Right atrium auricular region (tissue), 2 donors: ENCODE measurements at regions not wholly inside any gene's neighbourhood (a gene's known extent, or its start where the extent isn't known, plus 50 kb on each side); places are given as distances from the start of the nearest gene placed in this dataset.

Source experiments
- DNase-seq: peaks from one replicate; pipeline ENCODE4 v3.0.0-alpha.2; 2019; ENCODE audit warnings: low spot score
- H3K27ac ChIP-seq, 2 donors: fragments of 200-600 bp; sonication (generic); 1 replicate in 1 of 2; 2 replicates in 1 of 2; pipeline ENCODE4 v1.5.1; 2016 to 2019
- H3K27me3 ChIP-seq, 2 donors: fragments of 200-600 bp; sonication (generic); one replicate each; pipeline versions ENCODE4 v1.5.1 to v1.6.0; 2017 to 2019
- H3K36me3 ChIP-seq: fragments of 200-600 bp; sonication (generic); one replicate; pipeline ENCODE4 v1.5.1; 2016
- H3K4me1 ChIP-seq, 2 donors: fragments of 200-600 bp; sonication (generic); one replicate each; pipeline versions ENCODE4 v1.5.1 to v1.6.0; 2017 to 2019
- H3K4me3 ChIP-seq, 2 donors: fragments of 200-600 bp; sonication (generic); 1 replicate in 1 of 2; 2 replicates in 1 of 2; pipeline ENCODE4 v1.5.1; 2017 to 2019; ENCODE audit warnings: mild to moderate bottlenecking in 1 of 2, moderate library complexity in 1 of 2
- H3K9me3 ChIP-seq, 2 donors: fragments of 200-600 bp; sonication (generic); one replicate each; pipeline ENCODE4 v1.5.1; 2019
- TF ChIP-seq, protein P1 (sequence below), 2 donors: fragments of 200-600 bp; sonication (generic); IDR thresholded peaks; one replicate each; pipeline ENCODE4 v1.5.1; 2019; ENCODE audit warnings: antibody characterized with exemption in 2 of 2

DNA sequence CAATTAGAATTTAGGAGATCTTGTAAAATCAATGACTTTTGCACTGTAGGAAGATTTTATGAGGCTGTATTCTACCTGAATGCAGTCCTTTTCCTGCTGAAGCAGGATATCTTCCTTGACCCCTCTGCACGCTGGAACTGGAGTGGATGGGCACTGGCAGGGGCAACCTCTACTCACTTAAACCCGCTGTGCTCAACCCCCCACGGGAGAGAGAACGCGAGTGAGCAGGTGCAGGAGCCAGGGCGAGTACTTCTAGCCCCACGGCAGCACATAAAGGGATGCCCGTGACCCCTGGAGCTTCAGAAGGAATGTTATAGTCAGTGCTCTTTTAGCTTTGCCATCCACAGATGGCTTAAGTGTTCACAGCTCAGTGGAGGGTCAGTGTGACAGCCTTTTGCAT, 1144.8 kb downstream of the EPHA7 start:
- H3K36me3 ChIP-seq, result no peaks in the 10 kb centered on the region
- no peak overlapping the region for H3K4me3 ChIP-seq
- TF ChIP-seq, protein P1, sequence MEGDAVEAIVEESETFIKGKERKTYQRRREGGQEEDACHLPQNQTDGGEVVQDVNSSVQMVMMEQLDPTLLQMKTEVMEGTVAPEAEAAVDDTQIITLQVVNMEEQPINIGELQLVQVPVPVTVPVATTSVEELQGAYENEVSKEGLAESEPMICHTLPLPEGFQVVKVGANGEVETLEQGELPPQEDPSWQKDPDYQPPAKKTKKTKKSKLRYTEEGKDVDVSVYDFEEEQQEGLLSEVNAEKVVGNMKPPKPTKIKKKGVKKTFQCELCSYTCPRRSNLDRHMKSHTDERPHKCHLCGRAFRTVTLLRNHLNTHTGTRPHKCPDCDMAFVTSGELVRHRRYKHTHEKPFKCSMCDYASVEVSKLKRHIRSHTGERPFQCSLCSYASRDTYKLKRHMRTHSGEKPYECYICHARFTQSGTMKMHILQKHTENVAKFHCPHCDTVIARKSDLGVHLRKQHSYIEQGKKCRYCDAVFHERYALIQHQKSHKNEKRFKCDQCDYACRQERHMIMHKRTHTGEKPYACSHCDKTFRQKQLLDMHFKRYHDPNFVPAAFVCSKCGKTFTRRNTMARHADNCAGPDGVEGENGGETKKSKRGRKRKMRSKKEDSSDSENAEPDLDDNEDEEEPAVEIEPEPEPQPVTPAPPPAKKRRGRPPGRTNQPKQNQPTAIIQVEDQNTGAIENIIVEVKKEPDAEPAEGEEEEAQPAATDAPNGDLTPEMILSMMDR (IDR thresholded peaks at IDR 0.05), result no peak
- no peaks in the 10 kb centered on the region for H3K4me1 ChIP-seq
- no peak overlapping the region for H3K27ac ChIP-seq
- DNase-seq, result no peak
- H3K27me3 ChIP-seq, result no peaks in the 10 kb centered on the region
- H3K9me3 ChIP-seq, result no peaks in the 10 kb centered on the region

DNA sequence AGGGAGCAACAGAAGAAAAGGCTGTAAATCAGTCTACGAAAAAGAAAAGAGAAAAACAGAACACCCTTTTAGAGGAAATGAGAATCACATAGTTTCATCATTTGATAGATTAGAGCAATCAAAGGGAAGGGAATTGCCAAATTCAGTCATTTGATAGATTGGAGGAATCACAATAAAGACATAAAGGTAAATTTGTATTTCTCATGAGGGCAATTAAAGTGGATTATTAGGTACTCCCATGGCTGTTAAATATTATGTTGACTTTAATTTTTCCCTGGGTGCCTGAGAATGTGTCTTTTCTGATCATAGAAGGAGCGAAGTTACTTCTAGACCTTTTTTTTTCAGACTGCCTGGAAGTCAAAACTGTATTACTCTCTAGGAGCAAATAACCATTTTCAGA, 1145.7 kb downstream of the EPHA7 start:
- Histone ChIP-seq H3K36me3 (no peaks in the 10 kb centered on the region), H3K9me3 (no peaks in the 10 kb centered on the region), H3K4me3 (no peak overlapping the region), H3K4me1 (no peaks in the 10 kb centered on the region), H3K27me3 (no peaks in the 10 kb centered on the region), H3K27ac (no peak overlapping the region)
- TF ChIP-seq, protein P1 (IDR thresholded peaks at IDR 0.05), result no peak
- no peak for DNase-seq

DNA sequence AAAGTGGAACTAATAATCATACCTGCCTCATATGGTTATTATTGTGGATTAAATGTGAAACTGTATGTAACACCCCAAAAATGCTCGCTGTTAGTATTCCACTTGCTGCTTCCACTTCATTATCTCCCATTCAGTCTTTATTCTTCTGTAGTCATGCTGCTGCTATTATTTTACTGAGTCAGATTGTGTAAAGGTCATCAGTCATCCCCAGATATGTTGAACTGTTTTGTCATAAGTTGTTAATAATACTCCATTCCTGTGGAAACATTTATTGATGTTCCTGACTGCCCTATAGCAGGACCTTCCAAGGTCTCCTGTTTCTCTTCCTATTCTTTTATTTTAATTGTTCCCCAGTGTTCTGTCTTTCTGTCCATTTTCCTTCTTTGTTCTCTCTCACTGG, 1148.3 kb downstream of the EPHA7 start:
- H3K27me3 ChIP-seq, result no peaks in the 10 kb centered on the region
- no peaks in the 10 kb centered on the region for H3K36me3 ChIP-seq
- H3K4me3 ChIP-seq, result no peak overlapping the region
- no peaks in the 10 kb centered on the region for H3K9me3 ChIP-seq
- no peak for DNase-seq
- TF ChIP-seq, protein P1 (IDR thresholded peaks at IDR 0.05), result no peak
- no peaks in the 10 kb centered on the region for H3K4me1 ChIP-seq
- H3K27ac ChIP-seq, result no peak overlapping the region

DNA sequence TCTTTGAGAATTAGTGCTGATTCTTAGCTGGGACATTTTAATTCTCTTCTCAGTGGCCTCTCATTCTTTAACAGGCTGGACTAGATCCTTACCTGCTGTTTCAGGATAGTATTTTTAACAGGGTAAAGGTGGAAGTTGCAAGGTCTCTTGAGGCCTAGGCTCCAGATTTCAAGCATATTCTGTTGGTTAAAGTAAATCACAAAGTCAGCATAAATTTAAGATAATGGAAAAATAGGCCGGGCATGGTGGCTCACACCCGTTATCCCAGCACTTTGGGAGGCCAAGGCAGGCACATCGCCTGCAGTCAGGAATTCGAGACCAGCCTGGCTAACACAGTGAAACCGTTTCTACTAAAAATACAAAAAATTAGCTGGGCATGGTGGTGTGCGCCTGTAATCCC, 1149.0 kb downstream of the EPHA7 start:
- H3K4me3 ChIP-seq, result no peak overlapping the region
- H3K27me3 ChIP-seq, result no peaks in the 10 kb centered on the region
- no peak for DNase-seq
- no peak overlapping the region for H3K27ac ChIP-seq
- no peaks in the 10 kb centered on the region for H3K36me3 ChIP-seq
- TF ChIP-seq, protein P1 (IDR thresholded peaks at IDR 0.05), result no peak
- H3K9me3 ChIP-seq, result no peaks in the 10 kb centered on the region
- no peaks in the 10 kb centered on the region for H3K4me1 ChIP-seq

DNA sequence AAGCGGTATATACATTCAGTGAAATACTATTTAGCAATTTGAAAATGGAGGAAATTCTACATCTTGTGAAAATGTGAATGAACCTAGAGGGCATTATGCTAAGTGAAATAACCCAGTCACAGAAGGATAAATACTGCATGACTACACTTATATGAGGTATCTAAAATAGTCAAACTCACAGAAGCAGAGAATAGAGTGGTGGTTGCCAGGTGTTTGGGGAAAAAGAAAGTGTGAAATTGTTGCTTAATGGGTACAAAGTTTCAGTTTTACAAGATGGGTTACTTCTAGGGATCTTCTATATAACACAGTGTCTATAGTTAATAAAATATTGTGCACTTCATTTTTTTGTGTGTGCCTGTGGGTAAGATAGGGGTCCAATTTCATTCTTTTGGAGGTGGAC, 1152.0 kb downstream of the EPHA7 start:
- no peak for DNase-seq
- H3K4me3 ChIP-seq, result no peak overlapping the region
- H3K36me3 ChIP-seq, result no peaks in the 10 kb centered on the region
- H3K27me3 ChIP-seq, result no peaks in the 10 kb centered on the region
- H3K9me3 ChIP-seq, result no peaks in the 10 kb centered on the region
- TF ChIP-seq, protein P1 (IDR thresholded peaks at IDR 0.05), result no peak
- no peaks in the 10 kb centered on the region for H3K4me1 ChIP-seq
- H3K27ac ChIP-seq, result no peak overlapping the region

DNA sequence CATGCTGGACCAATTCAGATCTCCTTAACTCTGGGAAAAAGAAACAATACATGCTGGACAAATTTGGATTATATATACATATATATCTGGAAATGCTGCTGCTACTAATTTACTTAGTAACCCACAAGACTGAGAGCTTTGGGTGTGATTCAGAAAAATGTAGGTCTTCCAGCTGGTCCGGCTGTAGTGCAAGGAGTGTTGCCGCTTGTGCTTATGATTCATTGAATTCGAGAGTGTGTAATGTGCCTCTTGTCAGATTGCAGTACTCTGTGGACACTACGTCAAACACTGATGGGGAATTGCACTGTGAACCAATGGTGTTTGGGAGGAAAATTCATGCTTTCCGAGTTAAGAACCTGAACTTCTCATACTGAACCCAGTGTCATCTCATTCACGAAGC, 1155.5 kb downstream of the EPHA7 start:
- Histone ChIP-seq H3K27ac (no peak overlapping the region), H3K36me3 (no peaks in the 10 kb centered on the region), H3K4me1 (no peaks in the 10 kb centered on the region), H3K9me3 (no peaks in the 10 kb centered on the region), H3K4me3 (no peak overlapping the region), H3K27me3 (no peaks in the 10 kb centered on the region)
- DNase-seq, result no peak
- TF ChIP-seq, protein P1 (IDR thresholded peaks at IDR 0.05), result no peak
